SK-N-SH (cell line): ENCODE measurements at regions not wholly inside any gene's neighbourhood (a gene's known extent, or its start where the extent isn't known, plus 50 kb on each side); places are given as distances from the start of the nearest gene placed in this dataset.

Experiments
- CTCF ChIA-PET: fragments of 300-600, 350-600 bp; formaldehyde crosslinking; extraction: SDS; loops from one replicate; lab custom pipeline; 2021; lab: Yijun Ruan, JAX
- POLR2A ChIA-PET: fragments of 350-600 bp; sonication (Branson Sonifier 250); formaldehyde crosslinking; extraction: SDS; loops from one replicate; lab custom pipeline; 2020; ENCODE audit warnings: antibody characterized with exemption, inconsistent platforms; lab: Yijun Ruan, JAX
- DNase-seq: peaks from one replicate; pipeline ENCODE4 v3.0.0; 2012
- H2AFZ ChIP-seq: fragments of 200-600 bp; sonication (generic); 2 replicates; pipeline ENCODE4 v1.8.1; 2016; ENCODE audit warnings: antibody characterized with exemption, mild to moderate bottlenecking, low read depth
- H3F3A ChIP-seq: fragments of 200-600 bp; sonication (generic); replicated peaks from 2 replicates; pipeline ENCODE3; 2016; ENCODE audit warnings: antibody characterized with exemption, mild to moderate bottlenecking; ENCODE audit not compliant: insufficient read depth
- H3K27ac ChIP-seq, 2 experiments: fragments of 200-500 bp in 1 of 2; fragments of 200-600 bp in 1 of 2; sonication (Bioruptor generic) in 1 of 2; sonication (generic), shearing (Covaris generic) in 1 of 2; 2 replicates each; pipeline versions ENCODE4 v1.5.1 to v1.6.1; 2014 to 2016; ENCODE audit warnings: low read depth in 2 of 2, inconsistent platforms in 1 of 2, low read length in 1 of 2, mild to moderate bottlenecking in 1 of 2, mixed read lengths in 1 of 2
- H3K27me3 ChIP-seq: fragments of 200-600 bp; sonication (generic), shearing (Covaris generic); 2 replicates; pipeline ENCODE4 v1.6.1; 2016; ENCODE audit warnings: mixed run types; ENCODE audit not compliant: insufficient read depth
- H3K36me3 ChIP-seq, 2 experiments: fragments of 200-500 bp in 1 of 2; fragments of 200-600 bp in 1 of 2; sonication (Bioruptor generic) in 1 of 2; sonication (generic) in 1 of 2; replicated peaks in 1 of 2; 2 replicates each; pipeline versions ENCODE3 to v1.5.1; 2014 to 2016; ENCODE audit warnings: low read length in 1 of 2, mild to moderate bottlenecking in 1 of 2; ENCODE audit not compliant: insufficient read depth in 2 of 2, control insufficient read depth in 1 of 2
- H3K4me1 ChIP-seq, 2 experiments: fragments of 200-500 bp in 1 of 2; fragments of 200-600 bp in 1 of 2; sonication (Bioruptor generic) in 1 of 2; sonication (generic), shearing (Covaris generic) in 1 of 2; 2 replicates each; pipeline versions ENCODE4 v1.5.1 to v1.6.1; 2014 to 2016; ENCODE audit warnings: low read depth in 1 of 2, low read length in 1 of 2, mixed run types in 1 of 2; ENCODE audit not compliant: insufficient read depth in 2 of 2, control insufficient read depth in 1 of 2
- H3K4me2 ChIP-seq: fragments of 200-600 bp; sonication (generic), shearing (Covaris generic); 2 replicates; pipeline ENCODE4 v1.6.1; 2017; ENCODE audit warnings: mixed run types
- H3K4me3 ChIP-seq, 2 experiments: fragments of 200-500 bp in 1 of 2; fragments of 200-600 bp in 1 of 2; sonication (Bioruptor generic) in 1 of 2; sonication (generic), shearing (Covaris generic) in 1 of 2; 2 replicates each; pipeline versions ENCODE4 v1.5.1 to v1.8.1; 2014 to 2016; ENCODE audit warnings: low read depth in 2 of 2, inconsistent platforms in 1 of 2, low read length in 1 of 2, mild to moderate bottlenecking in 1 of 2, mixed read lengths in 1 of 2, moderate library complexity in 1 of 2
- H3K79me2 ChIP-seq: fragments of 200-600 bp; sonication (generic); 2 replicates; pipeline ENCODE4 v1.8.1; 2017; ENCODE audit warnings: mild to moderate bottlenecking; ENCODE audit not compliant: insufficient read depth
- H3K9ac ChIP-seq: fragments of 200-600 bp; sonication (generic); 2 replicates; pipeline ENCODE4 v1.6.1; 2017; ENCODE audit warnings: mixed run types
- H3K9me2 ChIP-seq: fragments of 200-600 bp; sonication (generic); 2 replicates; pipeline ENCODE4 v1.6.1; 2017; ENCODE audit warnings: mixed run types
- H3K9me3 ChIP-seq: fragments of 200-600 bp; sonication (generic); 2 replicates; pipeline ENCODE4 v1.6.1; 2017; ENCODE audit warnings: mixed run types, mild to moderate bottlenecking, moderate library complexity
- H4K20me1 ChIP-seq: fragments of 200-600 bp; sonication (generic); 2 replicates; pipeline ENCODE4 v1.6.1; 2017; ENCODE audit warnings: mild to moderate bottlenecking, mixed run types; ENCODE audit not compliant: insufficient read depth
- CHD2 ChIP-seq: fragments of 150-350 bp; IDR thresholded peaks from 2 replicates; pipeline ENCODE4 v1.6.1; 2018; ENCODE audit warnings: low read length; ENCODE audit not compliant: partially characterized antibody
- ELF1 ChIP-seq: IDR thresholded peaks from 2 replicates; pipeline ENCODE4 v1.4.0; 2012
- EP300 ChIP-seq, 2 experiments: IDR thresholded peaks; 2 replicates each; pipeline versions ENCODE4 v1.4.0 to v1.6.1; 2012; ENCODE audit warnings: borderline replicate concordance in 1 of 2, low read depth in 1 of 2, low read length in 1 of 2
- FOXJ3 ChIP-seq: sonication (generic); formaldehyde crosslinking; IDR thresholded peaks from 2 replicates; pipeline ENCODE4 v1.5.1; 2020; ENCODE audit warnings: mild to moderate bottlenecking, missing genetic modification reagents
- FOXM1 ChIP-seq: IDR thresholded peaks from 2 replicates; pipeline ENCODE4 v1.4.0; 2012; ENCODE audit warnings: low read depth, mild to moderate bottlenecking
- GABPA ChIP-seq: IDR thresholded peaks from 2 replicates; pipeline ENCODE4 v1.4.0; 2012; ENCODE audit warnings: low read depth, mild to moderate bottlenecking
- JUND ChIP-seq: IDR thresholded peaks from 2 replicates; pipeline ENCODE4 v1.4.0; 2012
- MXI1 ChIP-seq: IDR thresholded peaks from 2 replicates; pipeline ENCODE4 v1.6.1; 2012; ENCODE audit warnings: mild to moderate bottlenecking, low read depth, low read length, improper control_type of control experiment
- NFIC ChIP-seq: IDR thresholded peaks from 2 replicates; pipeline ENCODE4 v1.4.0; 2012; ENCODE audit warnings: borderline replicate concordance
- POLR2AphosphoS5 ChIP-seq: IDR thresholded peaks from 2 replicates; pipeline ENCODE4 v1.6.1; 2012; ENCODE audit warnings: low read depth, low read length
- SIN3A ChIP-seq: IDR thresholded peaks from 2 replicates; pipeline ENCODE4 v1.6.1; 2012; ENCODE audit warnings: low read depth, mild to moderate bottlenecking, low read length, moderate library complexity, borderline replicate concordance
- USF2 ChIP-seq: fragments of 150-350 bp; IDR thresholded peaks from 2 replicates; pipeline ENCODE4 v1.6.1; 2017; ENCODE audit warnings: antibody characterized with exemption, low read length, low read depth, borderline replicate concordance
- YY1 ChIP-seq: IDR thresholded peaks from 2 replicates; pipeline ENCODE4 v1.4.0; 2012; ENCODE audit warnings: low read depth, mild to moderate bottlenecking
- ZBTB33 ChIP-seq: IDR thresholded peaks from 2 replicates; pipeline ENCODE4 v1.4.0; 2012; ENCODE audit warnings: low read depth, borderline replicate concordance
- WGBS: methylation state at CpG from one replicate; pipeline ENCODE4 v1.1.6; 2017; ENCODE audit warnings: low lambda C conversion rate; 5-methylcytosine and 5-hydroxymethylcytosine counted together
- TF ChIP-seq, protein P1 (sequence below): fragments of 150-350 bp; IDR thresholded peaks from 2 replicates; pipeline ENCODE4 v1.6.1; 2016; ENCODE audit warnings: mild to moderate bottlenecking, low read depth, low read length
- TF ChIP-seq, protein P2 (sequence below): IDR thresholded peaks from 2 replicates; pipeline ENCODE4; 2012
- TF ChIP-seq, protein P3 (sequence below): fragments of 200-600 bp; sonication (generic); IDR thresholded peaks from 2 replicates; pipeline ENCODE4 v1.6.1; 2017; ENCODE audit warnings: antibody characterized with exemption, mild to moderate bottlenecking, moderate library complexity

GRCh38 chr7:51797371-51797770 is 480.8 kb upstream of the COBL start:
- H3K27me3 ChIP-seq: no peaks in the 10 kb centered on the region
- 68% methylated on average over 1 of the region's 1 CpG for WGBS
- ChIA-PET POLR2A (no interaction called here), CTCF (no interaction called here)
- no peaks in the 10 kb centered on the region for H3K4me1 ChIP-seq
- no peak overlapping the region for H3K9ac ChIP-seq
- H3K4me3 ChIP-seq: no peak overlapping the region
- no peak overlapping the region for H3K27ac ChIP-seq
- TF ChIP-seq CHD2 (no peak), FOXM1 (no peak), GABPA (no peak), SIN3A (no peak), NFIC (no peak), MXI1 (no peak), ELF1 (no peak), USF2 (no peak), JUND (no peak), EP300 (IDR thresholded peaks at IDR 0.05; ENCODE audit: borderline replicate concordance in 1 of 2, low read depth in 1 of 2, low read length in 1 of 2) (no peak), FOXJ3 (no peak), POLR2AphosphoS5 (no peak), ZBTB33 (no peak), YY1 (no peak)
- TF ChIP-seq, protein P1, sequence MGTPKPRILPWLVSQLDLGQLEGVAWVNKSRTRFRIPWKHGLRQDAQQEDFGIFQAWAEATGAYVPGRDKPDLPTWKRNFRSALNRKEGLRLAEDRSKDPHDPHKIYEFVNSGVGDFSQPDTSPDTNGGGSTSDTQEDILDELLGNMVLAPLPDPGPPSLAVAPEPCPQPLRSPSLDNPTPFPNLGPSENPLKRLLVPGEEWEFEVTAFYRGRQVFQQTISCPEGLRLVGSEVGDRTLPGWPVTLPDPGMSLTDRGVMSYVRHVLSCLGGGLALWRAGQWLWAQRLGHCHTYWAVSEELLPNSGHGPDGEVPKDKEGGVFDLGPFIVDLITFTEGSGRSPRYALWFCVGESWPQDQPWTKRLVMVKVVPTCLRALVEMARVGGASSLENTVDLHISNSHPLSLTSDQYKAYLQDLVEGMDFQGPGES: no peak
- TF ChIP-seq, protein P2, sequence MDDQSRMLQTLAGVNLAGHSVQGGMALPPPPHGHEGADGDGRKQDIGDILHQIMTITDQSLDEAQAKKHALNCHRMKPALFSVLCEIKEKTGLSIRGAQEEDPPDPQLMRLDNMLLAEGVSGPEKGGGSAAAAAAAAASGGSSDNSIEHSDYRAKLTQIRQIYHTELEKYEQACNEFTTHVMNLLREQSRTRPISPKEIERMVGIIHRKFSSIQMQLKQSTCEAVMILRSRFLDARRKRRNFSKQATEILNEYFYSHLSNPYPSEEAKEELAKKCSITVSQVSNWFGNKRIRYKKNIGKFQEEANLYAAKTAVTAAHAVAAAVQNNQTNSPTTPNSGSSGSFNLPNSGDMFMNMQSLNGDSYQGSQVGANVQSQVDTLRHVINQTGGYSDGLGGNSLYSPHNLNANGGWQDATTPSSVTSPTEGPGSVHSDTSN: no peak
- TF ChIP-seq, protein P3, sequence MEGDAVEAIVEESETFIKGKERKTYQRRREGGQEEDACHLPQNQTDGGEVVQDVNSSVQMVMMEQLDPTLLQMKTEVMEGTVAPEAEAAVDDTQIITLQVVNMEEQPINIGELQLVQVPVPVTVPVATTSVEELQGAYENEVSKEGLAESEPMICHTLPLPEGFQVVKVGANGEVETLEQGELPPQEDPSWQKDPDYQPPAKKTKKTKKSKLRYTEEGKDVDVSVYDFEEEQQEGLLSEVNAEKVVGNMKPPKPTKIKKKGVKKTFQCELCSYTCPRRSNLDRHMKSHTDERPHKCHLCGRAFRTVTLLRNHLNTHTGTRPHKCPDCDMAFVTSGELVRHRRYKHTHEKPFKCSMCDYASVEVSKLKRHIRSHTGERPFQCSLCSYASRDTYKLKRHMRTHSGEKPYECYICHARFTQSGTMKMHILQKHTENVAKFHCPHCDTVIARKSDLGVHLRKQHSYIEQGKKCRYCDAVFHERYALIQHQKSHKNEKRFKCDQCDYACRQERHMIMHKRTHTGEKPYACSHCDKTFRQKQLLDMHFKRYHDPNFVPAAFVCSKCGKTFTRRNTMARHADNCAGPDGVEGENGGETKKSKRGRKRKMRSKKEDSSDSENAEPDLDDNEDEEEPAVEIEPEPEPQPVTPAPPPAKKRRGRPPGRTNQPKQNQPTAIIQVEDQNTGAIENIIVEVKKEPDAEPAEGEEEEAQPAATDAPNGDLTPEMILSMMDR: no peak
- no peak overlapping the region for H3K4me2 ChIP-seq
- 0 out of 2 replicates have a peak, but pooled peaks cover 8% of the 10 kb centered on the region for H3K9me3 ChIP-seq
- no peaks in the 10 kb centered on the region for H3K36me3 ChIP-seq
- H4K20me1 ChIP-seq: no peaks in the 10 kb centered on the region
- no peak for DNase-seq
- no peaks in the 10 kb centered on the region for H3F3A ChIP-seq
- H2AFZ ChIP-seq: no peak overlapping the region
- H3K9me2 ChIP-seq: 0 out of 2 replicates have a peak, but pooled peaks cover 5% of the 10 kb centered on the region
- no peaks in the 10 kb centered on the region for H3K79me2 ChIP-seq
